ENCODE measurements at regions not wholly inside any gene's neighbourhood (a gene's known extent, or its start where the extent isn't known, plus 50 kb on each side); places are given as distances from the start of the nearest gene placed in this dataset.

GRCh38 chr4:189769131-189769530 lies 171.5 kb upstream of the FRG1 start:
- no peaks in the 10 kb centered on the region for H3K4me1 ChIP-seq (ENCODE audit: control insufficient read depth in 2 of 3, insufficient read depth in 2 of 3, low read depth in 1 of 3, low read length in 3 of 3)
- no peak for FAIRE-seq
- H3K36me3 ChIP-seq (ENCODE audit: control insufficient read depth in 2 of 3, insufficient read depth in 3 of 3, low read length in 3 of 3) = no peaks in the 10 kb centered on the region
- intact Hi-C loops (cut with DNase I) = no loop called here
- H3K27ac ChIP-seq (ENCODE audit: low read depth in 2 of 2, low read length in 2 of 2) = no peak overlapping the region
- no peak for TF ChIP-seq CTCF (IDR thresholded peaks at IDR 0.05; ENCODE audit: borderline replicate concordance, extremely low read depth, insufficient read depth)
- no peak overlapping the region for H3K4me3 ChIP-seq (ENCODE audit: low read length in 3 of 3)
- DNase-seq = peak in 2 of 5 donors; percentile 11 to 56
- H3K9ac ChIP-seq (ENCODE audit: low read length in 3 of 3) = no peak overlapping the region
- no peaks in the 10 kb centered on the region for H3K27me3 ChIP-seq (ENCODE audit: control insufficient read depth, insufficient read depth, low read length)
- no peaks in the 10 kb centered on the region for H3K9me3 ChIP-seq (ENCODE audit: control insufficient read depth in 2 of 3, insufficient read depth in 1 of 3, low read length in 3 of 3)

GRCh38 chr4:189771696-189772361 lies 168.8 kb upstream of the FRG1 start:
- DNase-seq (no peak), FAIRE-seq (no peak)
- H3K27me3 ChIP-seq (ENCODE audit: control insufficient read depth, insufficient read depth, low read length) = no peaks in the 10 kb centered on the region
- no peak for TF ChIP-seq CTCF (IDR thresholded peaks at IDR 0.05; ENCODE audit: borderline replicate concordance, extremely low read depth, insufficient read depth)
- no peak overlapping the region for H3K4me3 ChIP-seq (ENCODE audit: low read length in 3 of 3)
- H3K36me3 ChIP-seq (ENCODE audit: control insufficient read depth in 2 of 3, insufficient read depth in 3 of 3, low read length in 3 of 3) = no peaks in the 10 kb centered on the region
- H3K4me1 ChIP-seq (ENCODE audit: control insufficient read depth in 2 of 3, insufficient read depth in 2 of 3, low read depth in 1 of 3, low read length in 3 of 3) = no peaks in the 10 kb centered on the region
- no peaks in the 10 kb centered on the region for H3K9me3 ChIP-seq (ENCODE audit: control insufficient read depth in 2 of 3, insufficient read depth in 1 of 3, low read length in 3 of 3)
- no peak overlapping the region for H3K9ac ChIP-seq (ENCODE audit: low read length in 3 of 3)
- H3K27ac ChIP-seq (ENCODE audit: low read depth in 2 of 2, low read length in 2 of 2) = no peak overlapping the region
- intact Hi-C loops (cut with DNase I) = no loop called here

GRCh38 chr4:189773909-189774308 lies 166.8 kb upstream of the FRG1 start:
- Histone ChIP-seq H3K9ac (ENCODE audit: low read length in 3 of 3) (no peak overlapping the region), H3K27me3 (ENCODE audit: control insufficient read depth, insufficient read depth, low read length) (no peaks in the 10 kb centered on the region), H3K4me1 (ENCODE audit: control insufficient read depth in 2 of 3, insufficient read depth in 2 of 3, low read depth in 1 of 3, low read length in 3 of 3) (no peaks in the 10 kb centered on the region), H3K4me3 (ENCODE audit: low read length in 3 of 3) (no peak overlapping the region), H3K27ac (ENCODE audit: low read depth in 2 of 2, low read length in 2 of 2) (no peak overlapping the region), H3K9me3 (ENCODE audit: control insufficient read depth in 2 of 3, insufficient read depth in 1 of 3, low read length in 3 of 3) (no peaks in the 10 kb centered on the region), H3K36me3 (ENCODE audit: control insufficient read depth in 2 of 3, insufficient read depth in 3 of 3, low read length in 3 of 3) (no peaks in the 10 kb centered on the region)
- FAIRE-seq = no peak
- DNase-seq = peak in 2 of 5 donors; percentile 43 to 72
- TF ChIP-seq CTCF (IDR thresholded peaks at IDR 0.05; ENCODE audit: borderline replicate concordance, extremely low read depth, insufficient read depth) = no peak
- intact Hi-C loops (cut with DNase I) = no loop called here
